ENCODE measurements at regions not wholly inside any gene's neighbourhood (a gene's known extent, or its start where the extent isn't known, plus 50 kb on each side); places are given as distances from the start of the nearest gene placed in this dataset.
A peak's percentile ranks its signal among the peaks of the same experiment; 100 is the strongest.

DNA sequence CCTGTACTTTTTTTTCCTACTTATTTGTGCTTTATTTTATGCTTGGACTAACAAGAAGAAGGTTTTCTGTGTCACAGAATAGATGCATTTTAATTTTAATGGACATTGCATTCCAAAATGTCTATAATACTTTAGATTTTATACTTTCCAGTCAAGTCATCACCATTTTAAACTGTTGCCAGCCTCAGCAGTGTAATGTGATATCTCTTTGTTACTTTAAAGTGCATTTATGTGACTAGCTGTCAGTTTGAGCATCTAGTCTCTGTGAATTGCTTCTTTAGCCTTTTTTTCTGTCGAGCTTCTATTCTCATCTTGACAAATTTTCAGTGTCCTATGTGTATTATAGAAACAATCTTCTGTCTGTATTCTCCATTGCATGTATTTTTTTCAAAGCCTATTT, 511.4 kb upstream of the CBLB start:
- no peak for DNase-seq (ENCODE audit: low read depth in 2 of 2)

GRCh38 chr3:106381286-106381938, 512.6 kb upstream of the CBLB start:
- DNase-seq (ENCODE audit: low read depth in 2 of 2) = no peak

- no peak for DNase-seq (ENCODE audit: low read depth in 2 of 2)
These were observed 513.1 kb upstream of the CBLB start for GRCh38 chr3:106381939-106382335.

GRCh38 chr3:106386050-106386449, 517.2 kb upstream of the CBLB start:
- no peak for DNase-seq (ENCODE audit: low read depth in 2 of 2)

DNA sequence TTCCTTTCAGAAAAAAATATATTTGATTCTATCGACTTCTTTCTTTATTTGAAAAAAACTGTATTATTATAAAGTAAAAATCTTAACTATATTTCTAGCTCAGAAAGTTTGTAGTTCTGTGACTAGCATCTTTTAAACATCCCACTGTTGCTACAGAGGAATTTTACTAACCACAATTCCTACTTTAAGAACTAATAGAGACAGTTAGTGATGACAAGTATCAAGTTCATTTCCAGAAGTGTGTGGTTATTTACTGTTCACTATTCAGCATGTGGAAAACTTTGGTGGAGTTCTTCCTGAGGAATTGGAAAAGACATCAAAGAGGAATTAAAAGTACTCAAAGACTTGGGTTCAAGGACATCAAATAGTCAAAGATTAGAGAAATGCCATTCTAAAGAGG, 524.1 kb upstream of the CBLB start:
- no peak for DNase-seq (ENCODE audit: low read depth in 2 of 2)

GRCh38 chr3:106397006-106397405, 528.2 kb upstream of the CBLB start:
- no peak for DNase-seq (ENCODE audit: low read depth in 2 of 2)

GRCh38 chr3:106398891-106399600, 530.2 kb upstream of the CBLB start:
- no peak for DNase-seq (ENCODE audit: low read depth in 2 of 2)

DNA sequence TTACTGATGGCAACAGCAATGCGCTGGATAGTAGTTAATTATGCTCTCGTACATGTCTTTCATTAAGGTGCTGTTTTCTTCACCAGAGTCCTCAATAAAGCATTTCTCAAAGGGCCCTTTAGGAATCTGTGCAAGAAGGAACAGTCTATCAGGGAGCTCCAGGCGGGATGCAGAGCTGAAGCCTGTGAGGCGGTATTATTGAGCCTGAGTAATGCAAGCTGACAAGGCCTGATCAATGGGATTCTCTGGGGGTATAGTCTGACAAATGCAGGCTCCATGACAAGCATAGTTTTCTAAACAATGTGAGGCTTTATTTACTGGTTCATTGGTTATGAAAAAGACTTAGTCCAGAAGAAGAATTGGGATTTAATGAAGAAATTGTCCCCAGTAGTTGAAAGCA, 530.9 kb upstream of the CBLB start:
- DNase-seq (ENCODE audit: low read depth in 2 of 2) = no peak

- no peak for DNase-seq (ENCODE audit: low read depth in 2 of 2)
These were observed 533.1 kb upstream of the CBLB start for GRCh38 chr3:106401666-106402490.

GRCh38 chr3:106403371-106404145, 534.7 kb upstream of the CBLB start:
- DNase-seq (ENCODE audit: low read depth in 2 of 2) = no peak

DNA sequence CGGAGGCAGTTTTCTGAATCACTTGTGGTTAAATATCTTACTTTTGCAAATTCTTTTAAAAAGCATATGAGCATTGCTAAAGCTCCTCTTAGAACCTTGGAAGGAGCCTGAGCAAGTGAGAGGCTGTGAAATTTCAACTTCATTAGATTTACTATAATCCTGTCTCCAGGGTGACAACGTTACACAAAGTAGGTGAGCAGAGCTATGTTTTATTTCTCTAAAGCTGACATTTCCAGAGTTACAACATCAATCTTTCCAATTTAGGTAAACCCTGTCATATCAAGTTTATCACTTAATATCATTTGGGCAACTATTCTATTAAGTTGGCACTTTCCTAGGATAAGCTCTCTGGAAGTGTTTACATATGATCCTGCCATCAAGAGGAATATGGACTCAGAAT, 544.9 kb upstream of the CBLB start:
- no peak for DNase-seq (ENCODE audit: low read depth in 2 of 2)

DNA sequence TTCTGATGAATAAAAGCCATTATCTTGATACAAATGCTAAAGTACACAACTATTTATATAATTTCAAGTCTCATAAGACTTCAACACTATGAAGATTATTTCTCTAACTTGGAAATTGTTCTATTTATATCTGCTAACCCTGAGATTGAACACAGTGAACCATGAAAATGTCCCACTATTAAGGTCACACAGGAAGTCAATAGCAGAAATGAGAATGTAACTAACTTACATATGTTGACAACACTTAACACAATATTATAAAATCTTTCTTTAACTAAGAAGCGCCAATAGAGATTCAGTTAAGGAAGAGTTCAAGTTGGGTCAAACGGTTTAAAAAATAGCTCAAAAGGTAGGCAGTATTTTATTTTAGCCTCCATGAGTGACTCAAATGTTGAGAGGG, 551.8 kb upstream of the CBLB start:
- no peak for DNase-seq (ENCODE audit: low read depth in 2 of 2)

DNA sequence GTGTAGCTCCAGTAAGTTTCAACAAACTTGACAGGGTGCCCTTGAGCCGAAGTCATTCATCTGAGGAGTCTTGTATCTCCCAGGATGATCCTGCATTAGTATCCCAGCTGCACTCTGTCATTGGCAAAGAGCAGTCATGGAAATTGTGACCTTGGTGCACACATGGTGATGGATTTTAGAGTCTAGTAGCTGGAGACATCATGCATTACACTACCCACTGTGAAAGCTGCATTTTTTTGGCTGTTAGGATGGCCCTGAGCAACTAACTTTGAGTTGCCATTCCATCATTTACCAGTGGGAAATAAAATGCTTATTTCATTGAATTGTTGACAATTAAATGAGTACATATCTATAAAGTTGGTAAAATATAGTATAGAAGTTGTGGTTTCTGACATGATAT, 552.6 kb upstream of the CBLB start:
- no peak for DNase-seq (ENCODE audit: low read depth in 2 of 2)

- no peak for DNase-seq (ENCODE audit: low read depth in 2 of 2)
These were observed 553.1 kb upstream of the CBLB start for GRCh38 chr3:106421909-106422308.

DNA sequence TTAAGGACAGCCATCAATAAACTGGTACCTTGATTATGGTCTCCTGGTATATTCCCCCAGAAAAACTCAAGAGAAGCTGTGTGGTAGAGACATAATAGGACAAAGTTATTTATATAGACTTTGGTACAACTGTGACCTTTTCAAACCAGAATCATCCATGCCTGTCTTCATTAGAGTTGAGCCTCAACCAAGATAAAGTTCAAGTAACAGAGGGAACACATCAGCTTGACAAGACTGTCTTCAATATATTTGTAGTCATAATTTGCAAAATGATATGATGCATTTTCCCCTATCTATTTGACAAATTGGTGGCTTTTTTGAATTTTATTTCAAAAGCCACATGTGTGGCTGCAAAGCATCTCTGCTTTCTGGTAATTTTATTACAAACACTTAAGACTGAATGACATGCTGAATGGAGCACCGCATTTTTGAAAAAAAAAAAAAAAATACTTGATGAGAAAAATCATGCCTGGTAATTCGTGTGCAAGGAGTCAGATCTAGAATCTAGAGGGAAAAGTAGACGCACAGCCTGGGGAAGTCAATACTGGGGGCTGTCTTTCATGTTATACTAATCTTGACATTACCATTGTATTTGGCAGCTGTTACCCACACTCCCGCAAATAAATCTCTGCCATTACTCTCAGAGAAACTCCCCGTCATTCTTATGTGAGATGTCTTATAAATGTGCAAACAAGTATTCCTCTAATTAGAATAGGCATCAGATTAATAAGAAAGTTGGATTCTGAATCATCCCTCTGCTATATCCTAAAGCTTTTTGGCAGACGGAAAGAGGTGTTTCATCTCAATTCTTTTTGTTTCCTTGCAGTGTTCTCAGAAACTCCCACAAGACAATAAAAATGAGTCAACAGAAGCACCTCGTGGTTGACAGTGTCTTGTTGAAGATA, 554.8 kb upstream of the CBLB start:
- peak in 1 of 2 donors; percentile 0 for DNase-seq (ENCODE audit: low read depth in 2 of 2)

GRCh38 chr3:106425026-106425425, 556.2 kb upstream of the CBLB start:
- DNase-seq (ENCODE audit: low read depth in 2 of 2) = no peak

DNA sequence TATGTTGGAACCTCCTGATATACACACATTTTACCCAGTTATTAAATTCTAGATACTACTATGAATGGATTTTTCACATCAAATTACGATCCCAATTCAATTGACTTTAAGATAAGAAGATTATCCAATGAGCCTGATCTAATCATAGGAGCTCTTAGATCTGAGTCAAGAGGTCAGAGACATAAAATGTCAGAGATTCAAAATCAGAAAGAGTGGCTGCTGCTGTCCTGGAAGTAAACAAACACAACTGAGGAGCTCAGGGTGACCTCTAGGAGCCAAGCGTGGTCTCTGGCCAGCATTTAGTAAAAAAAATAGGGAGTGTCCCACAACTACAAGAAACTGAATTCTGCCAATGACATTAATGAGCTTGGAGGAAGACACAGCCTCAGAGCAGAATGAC, 557.1 kb upstream of the CBLB start:
- no peak for DNase-seq (ENCODE audit: low read depth in 2 of 2)

DNA sequence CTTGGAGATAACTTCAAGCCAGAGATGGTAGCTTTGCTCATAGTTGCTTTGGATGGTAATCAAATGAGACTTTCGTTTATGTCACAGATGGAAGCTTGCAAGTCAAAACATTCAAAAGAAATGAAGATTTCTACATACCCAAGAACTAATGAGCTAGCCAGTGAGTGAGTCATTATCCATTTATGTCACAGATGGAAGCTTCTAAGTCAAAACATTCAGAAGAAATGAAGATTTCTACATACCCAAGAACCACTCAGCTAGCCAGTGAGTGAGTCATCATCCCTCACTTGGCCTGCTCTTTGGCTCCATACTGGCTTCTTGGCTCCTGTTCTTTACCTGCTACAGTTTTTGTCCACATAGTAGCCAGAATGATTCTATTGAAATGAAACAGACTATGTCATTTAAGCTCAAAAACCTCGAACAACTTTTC, 559.8 kb upstream of the CBLB start:
- peak in 1 of 2 donors; percentile 62 for DNase-seq (ENCODE audit: low read depth in 2 of 2)

DNA sequence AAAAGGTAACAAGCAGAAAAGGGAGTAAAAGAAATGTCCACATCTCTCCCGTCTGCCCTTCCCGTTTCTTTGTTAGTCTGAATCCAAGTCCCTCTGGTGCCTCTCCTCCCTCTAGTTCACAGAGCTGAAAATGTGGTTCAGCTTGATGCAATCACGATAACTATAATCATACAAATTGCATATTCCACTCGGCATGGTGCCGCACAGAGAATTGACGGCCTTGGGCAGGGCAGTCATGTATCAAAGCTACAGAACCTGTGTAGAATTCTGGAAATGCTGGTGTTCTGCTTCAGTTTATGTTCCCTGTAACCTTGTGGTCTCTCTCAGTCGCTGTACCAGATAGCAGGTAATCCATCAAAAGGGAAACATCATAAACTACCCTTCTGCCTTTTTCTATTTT, 562.9 kb upstream of the CBLB start:
- DNase-seq (ENCODE audit: low read depth in 2 of 2) = no peak

DNA sequence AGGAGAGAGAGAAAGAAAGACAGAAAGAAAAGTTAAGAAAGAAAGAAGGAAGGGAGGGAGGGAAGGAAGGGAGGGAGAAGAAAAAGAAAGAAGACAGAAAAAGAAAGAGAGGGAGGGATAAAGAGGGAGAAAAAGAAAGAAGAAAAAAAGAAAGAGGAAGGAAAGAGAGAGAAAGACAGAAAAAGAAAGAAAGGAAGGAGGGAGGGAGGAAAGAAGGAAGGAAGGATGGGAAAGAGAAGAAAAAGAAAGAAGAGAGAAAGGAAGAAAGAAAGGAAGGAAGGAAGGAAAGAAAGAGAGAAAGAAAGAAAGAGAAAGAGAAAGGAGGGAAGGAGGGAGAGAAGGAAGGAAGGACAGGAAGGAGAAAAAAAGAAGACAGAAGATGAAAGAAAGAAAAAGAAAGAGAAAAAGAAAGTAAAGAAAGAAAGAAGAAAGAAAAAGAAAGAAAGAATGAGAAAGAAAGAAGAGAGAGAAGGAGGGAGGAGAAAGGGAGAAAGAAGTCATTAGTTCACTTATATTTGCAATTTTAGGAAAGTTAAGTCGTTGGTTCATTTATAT, 567.2 kb upstream of the CBLB start:
- DNase-seq (ENCODE audit: low read depth in 2 of 2) = no peak
